Brain microvascular endothelial cell (primary cell): ENCODE measurements at regions not wholly inside any gene's neighbourhood (a gene's known extent, or its start where the extent isn't known, plus 50 kb on each side); places are given as distances from the start of the nearest gene placed in this dataset.

Source experiments
- DNase-seq: peaks from one replicate; pipeline ENCODE4 v3.0.0-alpha.2; 2020
- H3K27ac ChIP-seq: fragments of 250-450 bp; sonication (Bioruptor Pico); 2 replicates; pipeline ENCODE4 v1.5.1; 2020; ENCODE audit warnings: mild to moderate bottlenecking, moderate library complexity
- H3K27me3 ChIP-seq: fragments of 250-450 bp; sonication (Bioruptor Pico); replicated peaks from 2 replicates; pipeline ENCODE4 v1.5.1; 2020; ENCODE audit warnings: mild to moderate bottlenecking
- H3K36me3 ChIP-seq: fragments of 250-450 bp; sonication (Bioruptor Pico); replicated peaks from 2 replicates; pipeline ENCODE4 v1.5.1; 2020; ENCODE audit warnings: mild to moderate bottlenecking
- H3K4me3 ChIP-seq: 2 replicates; pipeline ENCODE4 v1.5.1; 2011; ENCODE audit warnings: low read depth, mild to moderate bottlenecking, control low read depth, low read length, moderate library complexity
- CTCF ChIP-seq: IDR thresholded peaks from 2 replicates; pipeline ENCODE4 v1.5.1; 2011; ENCODE audit warnings: low read depth, mild to moderate bottlenecking, moderate library complexity, low read length, control low read depth, inconsistent platforms; ENCODE audit errors: missing control alignments
- in situ Hi-C: cut with HindIII; loops from 2 replicates; pipeline ENCODE4 v1.10.0; 2017; ENCODE audit warnings: low sequenced_read_pairs, low pct_ligation_motif_present

GRCh38 chr10:58971796-58972491 is 204.5 kb upstream of the PHYHIPL start:
- Histone ChIP-seq H3K27me3 (no peaks in the 10 kb centered on the region), H3K4me3 (no peak overlapping the region), H3K27ac (no peak overlapping the region), H3K36me3 (no peaks in the 10 kb centered on the region)
- no peak for TF ChIP-seq CTCF
- no peak for DNase-seq
- in situ Hi-C loops: loop anchor here (25.0 kb wide), 1 partner anchor 215 kb away; the partner anchor contains the start of gene PHYHIPL

GRCh38 chr10:58972576-58973234 is 203.7 kb upstream of the PHYHIPL start:
- H3K27me3 ChIP-seq: no peaks in the 10 kb centered on the region
- no peak overlapping the region for H3K27ac ChIP-seq
- no peak for TF ChIP-seq CTCF
- no peaks in the 10 kb centered on the region for H3K36me3 ChIP-seq
- no peak overlapping the region for H3K4me3 ChIP-seq
- DNase-seq: no peak
- in situ Hi-C loops: loop anchor here (25.0 kb wide), 1 partner anchor 215 kb away; the partner anchor contains the start of gene PHYHIPL

GRCh38 chr10:58973235-58973595 is 203.2 kb upstream of the PHYHIPL start:
- in situ Hi-C loops: loop anchor here (25.0 kb wide), 1 partner anchor 214 kb away; the partner anchor contains the start of gene PHYHIPL
- no peak for DNase-seq
- no peak for TF ChIP-seq CTCF
- Histone ChIP-seq H3K27ac (no peak overlapping the region), H3K4me3 (no peak overlapping the region), H3K36me3 (no peaks in the 10 kb centered on the region), H3K27me3 (no peaks in the 10 kb centered on the region)

GRCh38 chr10:58976254-58976653 is 200.2 kb upstream of the PHYHIPL start:
- Histone ChIP-seq H3K27me3 (no peaks in the 10 kb centered on the region), H3K36me3 (no peaks in the 10 kb centered on the region), H3K4me3 (no peak overlapping the region), H3K27ac (no peak overlapping the region)
- in situ Hi-C loops: no loop called here
- TF ChIP-seq CTCF: no peak
- DNase-seq: no peak

GRCh38 chr10:58979711-58980110 is 196.7 kb upstream of the PHYHIPL start:
- Histone ChIP-seq H3K36me3 (no peaks in the 10 kb centered on the region), H3K4me3 (no peak overlapping the region), H3K27me3 (no peaks in the 10 kb centered on the region), H3K27ac (no peak overlapping the region)
- no peak for TF ChIP-seq CTCF
- in situ Hi-C loops: no loop called here
- DNase-seq: no peak
